GM10248 (cell line): ENCODE measurements at regions not wholly inside any gene's neighbourhood (a gene's known extent, or its start where the extent isn't known, plus 50 kb on each side); places are given as distances from the start of the nearest gene placed in this dataset.
"Not testable (repeated sequence)": the region's sequence is repeated elsewhere in the genome, so short reads cannot be mapped to it uniquely, and the experiment has no call there.

Source experiments
- CTCF ChIA-PET: fragments of 300-600 bp; sonication (Branson Sonifier 250); formaldehyde crosslinking; extraction: SDS; loops from one replicate; lab custom pipeline; 2021; ENCODE audit warnings: antibody characterized with exemption; lab: Yijun Ruan, JAX
- POLR2A ChIA-PET: fragments of 350-650 bp; sonication (Branson Sonifier 250); formaldehyde crosslinking; extraction: SDS; loops from one replicate; lab custom pipeline; 2020; ENCODE audit warnings: antibody characterized with exemption; lab: Yijun Ruan, JAX
- DNase-seq: peaks from one replicate; pipeline ENCODE4 v3.0.0; 2012; ENCODE audit errors: extremely low spot score
- CTCF ChIP-seq: IDR thresholded peaks from 2 replicates; pipeline ENCODE4 v1.5.1; 2012; ENCODE audit warnings: mild to moderate bottlenecking, low read depth; ENCODE audit errors: extremely low read depth, missing control alignments, control extremely low read depth

GRCh38 chr11:98307827-98308491 lies 712.8 kb upstream of the CNTN5 start:
- DNase-seq, result no peak
- ChIA-PET POLR2A (no interaction called here), CTCF (interaction anchor here (0.9 kb wide), 1 partner anchor 9 kb away, joined by 3 read pairs; no protein-coding TSS in a partner anchor)
- TF ChIP-seq CTCF, result no peak

GRCh38 chr11:98330306-98330705 lies 690.4 kb upstream of the CNTN5 start:
- DNase-seq, CTCF ChIA-PET: not testable (repeated sequence)

GRCh38 chr11:98358551-98358950 lies 662.2 kb upstream of the CNTN5 start:
- ChIA-PET POLR2A (no interaction called here), CTCF (no interaction called here)
- no peak for TF ChIP-seq CTCF
- DNase-seq, result no peak

More at GRCh38 chr11:98330306-98330705, 690.4 kb upstream of the CNTN5 start:
- POLR2A ChIA-PET, result not testable (repeated sequence)

GRCh38 chr11:98365190-98365589 lies 655.6 kb upstream of the CNTN5 start:
- ChIA-PET POLR2A (no interaction called here), CTCF (no interaction called here)
- DNase-seq, result no peak
- no peak for TF ChIP-seq CTCF

GRCh38 chr11:98365941-98366340 lies 654.8 kb upstream of the CNTN5 start:
- ChIA-PET CTCF (no interaction called here), POLR2A (no interaction called here)
- DNase-seq, result no peak
- no peak for TF ChIP-seq CTCF

GRCh38 chr11:98390391-98390790 lies 630.4 kb upstream of the CNTN5 start:
- TF ChIP-seq CTCF, result no peak
- CTCF ChIA-PET, result no interaction called here
- POLR2A ChIA-PET, result no interaction called here
- no peak for DNase-seq

GRCh38 chr11:98394500-98394899 lies 626.2 kb upstream of the CNTN5 start:
- DNase-seq, POLR2A ChIA-PET, CTCF ChIA-PET: not testable (repeated sequence)

- TF ChIP-seq CTCF, result no peak
- DNase-seq, result no peak
- ChIA-PET CTCF (no interaction called here), POLR2A (no interaction called here)
These were observed 622.2 kb upstream of the CNTN5 start for GRCh38 chr11:98398508-98398907.
